ENCODE measurements at regions not wholly inside any gene's neighbourhood (a gene's known extent, or its start where the extent isn't known, plus 50 kb on each side); places are given as distances from the start of the nearest gene placed in this dataset.
A peak's percentile ranks its signal among the peaks of the same experiment; 100 is the strongest.

DNA sequence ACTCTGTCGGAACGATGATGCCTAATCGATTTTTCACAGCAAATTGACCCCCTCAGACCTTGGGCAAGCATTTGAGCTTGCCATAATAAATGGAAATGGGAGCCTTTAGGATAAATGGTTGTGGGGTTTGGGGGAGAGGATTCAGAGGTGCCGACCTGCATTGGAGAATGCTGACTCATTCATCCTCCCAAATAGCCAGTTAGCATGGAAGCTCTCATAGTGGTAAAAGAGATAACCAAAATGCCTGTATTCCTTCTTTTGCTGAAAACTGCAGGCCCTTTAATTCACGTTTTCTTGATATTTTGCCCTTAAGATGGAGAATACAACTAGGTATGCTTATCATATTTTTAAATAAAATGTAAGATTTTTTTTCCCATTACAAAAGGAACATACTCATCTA, 392.6 kb upstream of the DEPDC1 start:
- Histone ChIP-seq H3K9ac (no peak overlapping the region), H3K4me3 (no peak overlapping the region), H3K27ac (no peak overlapping the region), H3K4me2 (ENCODE audit: unreplicated experiment) (no peak overlapping the region), H3K79me2 (ENCODE audit: insufficient read depth) (no peaks in the 10 kb centered on the region), H4K20me1 (ENCODE audit: insufficient read depth) (no peaks in the 10 kb centered on the region), H3K27me3 (replicated peaks; ENCODE audit: insufficient read depth) (no peaks in the 10 kb centered on the region), H3K9me3 (ENCODE audit: low read depth) (no peaks in the 10 kb centered on the region), H3K4me1 (ENCODE audit: insufficient read depth) (no peaks in the 10 kb centered on the region), H3K36me3 (ENCODE audit: low read depth) (no peaks in the 10 kb centered on the region), H3K9me2 (ENCODE audit: insufficient read depth) (no peaks in the 10 kb centered on the region), H2AFZ (no peak overlapping the region), H3F3A (ENCODE audit: insufficient read depth) (no peaks in the 10 kb centered on the region)
- TF ChIP-seq EZH2 (IDR thresholded peaks at IDR 0.05; ENCODE audit: insufficient read depth, poor library complexity, severe bottlenecking) (no peak), EZH2phosphoT487 (IDR thresholded peaks at IDR 0.05; ENCODE audit: insufficient read depth, low read depth) (no peak)
- in situ Hi-C loops (cut with MboI): no loop called here
- 36 to 44% methylated on average over 5 of the region's 5 CpGs for WGBS, 2 experiments (ENCODE audit: low coverage in 1 of 2, low lambda C conversion rate in 2 of 2, missing lambda C conversion rate in 2 of 2)
- no peak for DNase-seq

DNA sequence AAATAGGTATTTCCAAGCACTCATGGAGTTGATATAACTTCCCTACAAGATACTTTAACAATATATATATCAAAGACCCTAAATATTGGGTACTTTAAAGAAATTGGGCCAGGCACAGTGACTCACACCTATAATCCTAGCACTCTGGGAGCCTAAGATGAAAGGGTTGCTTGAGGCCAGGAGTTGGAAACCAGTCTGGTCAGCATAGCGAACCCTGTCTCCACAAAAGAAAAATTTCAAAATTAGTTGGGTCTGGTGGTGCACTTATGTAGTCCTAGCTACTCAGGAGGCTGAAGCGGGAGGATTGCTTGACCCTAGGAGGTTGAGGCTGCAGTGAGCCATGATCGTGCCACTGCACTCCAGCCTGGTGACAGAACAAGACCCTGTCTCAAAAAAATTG, 393.9 kb upstream of the DEPDC1 start:
- Histone ChIP-seq H3K9ac (no peak overlapping the region), H3K27me3 (replicated peaks; ENCODE audit: insufficient read depth) (no peaks in the 10 kb centered on the region), H4K20me1 (ENCODE audit: insufficient read depth) (no peaks in the 10 kb centered on the region), H3K4me3 (no peak overlapping the region), H3K9me3 (ENCODE audit: low read depth) (no peaks in the 10 kb centered on the region), H3F3A (ENCODE audit: insufficient read depth) (no peaks in the 10 kb centered on the region), H3K4me1 (ENCODE audit: insufficient read depth) (no peaks in the 10 kb centered on the region), H3K27ac (no peak overlapping the region), H3K4me2 (ENCODE audit: unreplicated experiment) (no peak overlapping the region), H3K9me2 (ENCODE audit: insufficient read depth) (no peaks in the 10 kb centered on the region), H3K79me2 (ENCODE audit: insufficient read depth) (no peaks in the 10 kb centered on the region), H2AFZ (no peak overlapping the region), H3K36me3 (ENCODE audit: low read depth) (no peaks in the 10 kb centered on the region)
- no peak for TF ChIP-seq EZH2 (IDR thresholded peaks at IDR 0.05; ENCODE audit: insufficient read depth, poor library complexity, severe bottlenecking)
- no peak for TF ChIP-seq EZH2phosphoT487 (IDR thresholded peaks at IDR 0.05; ENCODE audit: insufficient read depth, low read depth)
- in situ Hi-C loops (cut with MboI): no loop called here
- no peak for DNase-seq
- WGBS, 2 experiments (ENCODE audit: low coverage in 1 of 2, low lambda C conversion rate in 2 of 2, missing lambda C conversion rate in 2 of 2): 29 to 39% methylated on average over 3 of the region's 3 CpGs

DNA sequence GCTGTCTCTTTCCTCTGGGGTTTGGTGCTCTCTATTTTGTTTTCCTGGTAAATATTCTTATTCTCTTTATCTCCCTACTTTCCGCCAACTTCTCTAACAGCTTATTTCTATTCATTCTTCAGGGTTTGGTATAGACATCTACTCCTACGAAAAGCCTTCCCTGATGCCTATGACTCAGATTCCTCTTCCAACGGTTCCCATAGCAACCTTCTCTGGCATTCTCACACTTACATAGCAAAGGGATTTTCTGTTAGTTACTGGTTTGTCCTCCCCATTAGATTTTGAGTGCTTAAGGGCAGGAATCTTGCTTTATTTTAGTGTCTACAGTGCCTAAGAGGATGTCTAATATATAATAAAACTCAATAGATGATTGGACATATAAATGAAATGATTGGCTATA, 407.6 kb upstream of the DEPDC1 start:
- Histone ChIP-seq H3K4me1 (ENCODE audit: insufficient read depth) (no peaks in the 10 kb centered on the region), H4K20me1 (ENCODE audit: insufficient read depth) (no peaks in the 10 kb centered on the region), H3K9ac (no peak overlapping the region), H3K9me3 (ENCODE audit: low read depth) (no peaks in the 10 kb centered on the region), H3F3A (ENCODE audit: insufficient read depth) (no peaks in the 10 kb centered on the region), H3K4me2 (ENCODE audit: unreplicated experiment) (no peak overlapping the region), H3K79me2 (ENCODE audit: insufficient read depth) (no peaks in the 10 kb centered on the region), H3K36me3 (ENCODE audit: low read depth) (no peaks in the 10 kb centered on the region), H3K9me2 (ENCODE audit: insufficient read depth) (no peaks in the 10 kb centered on the region), H2AFZ (no peak overlapping the region), H3K4me3 (no peak overlapping the region), H3K27ac (no peak overlapping the region), H3K27me3 (replicated peaks; ENCODE audit: insufficient read depth) (no peaks in the 10 kb centered on the region)
- peak; percentile 27 for DNase-seq
- WGBS, 2 experiments (ENCODE audit: low coverage in 1 of 2, low lambda C conversion rate in 2 of 2, missing lambda C conversion rate in 2 of 2): 20 to 31% methylated on average over 3 of the region's 3 CpGs
- in situ Hi-C loops (cut with MboI): no loop called here
- TF ChIP-seq EZH2 (IDR thresholded peaks at IDR 0.05; ENCODE audit: insufficient read depth, poor library complexity, severe bottlenecking) (no peak), EZH2phosphoT487 (IDR thresholded peaks at IDR 0.05; ENCODE audit: insufficient read depth, low read depth) (no peak)

DNA sequence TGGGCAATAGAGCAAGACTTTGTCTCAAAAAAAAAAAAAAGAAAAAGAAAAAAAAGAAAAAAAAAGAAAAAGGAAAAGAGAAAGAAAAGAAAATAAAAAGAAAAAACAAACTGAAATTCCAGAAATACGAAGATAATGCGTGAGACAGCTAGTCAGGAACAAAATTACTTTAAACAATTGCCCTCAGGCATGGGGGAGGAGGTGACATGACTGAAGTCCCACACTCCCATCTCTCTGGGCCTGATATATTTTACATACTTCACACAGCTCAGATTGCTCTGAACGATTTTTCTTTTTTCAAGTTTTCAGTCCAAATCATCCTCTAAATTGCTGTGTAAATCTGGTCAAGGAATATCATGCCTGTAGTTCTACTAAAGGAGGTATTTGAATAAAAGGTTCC, 409.5 kb upstream of the DEPDC1 start:
- Histone ChIP-seq H2AFZ (no peak overlapping the region), H3K36me3 (ENCODE audit: low read depth) (no peaks in the 10 kb centered on the region), H3K9me3 (ENCODE audit: low read depth) (no peaks in the 10 kb centered on the region), H3K27me3 (replicated peaks; ENCODE audit: insufficient read depth) (no peaks in the 10 kb centered on the region), H3K4me3 (no peak overlapping the region), H3K79me2 (ENCODE audit: insufficient read depth) (no peaks in the 10 kb centered on the region), H3K27ac (no peak overlapping the region), H3K4me1 (ENCODE audit: insufficient read depth) (no peaks in the 10 kb centered on the region), H3K9ac (no peak overlapping the region), H3K4me2 (ENCODE audit: unreplicated experiment) (no peak overlapping the region), H3K9me2 (ENCODE audit: insufficient read depth) (no peaks in the 10 kb centered on the region), H3F3A (ENCODE audit: insufficient read depth) (no peaks in the 10 kb centered on the region), H4K20me1 (ENCODE audit: insufficient read depth) (no peaks in the 10 kb centered on the region)
- in situ Hi-C loops (cut with MboI): no loop called here
- no peak for TF ChIP-seq EZH2phosphoT487 (IDR thresholded peaks at IDR 0.05; ENCODE audit: insufficient read depth, low read depth)
- no peak for TF ChIP-seq EZH2 (IDR thresholded peaks at IDR 0.05; ENCODE audit: insufficient read depth, poor library complexity, severe bottlenecking)
- WGBS, 2 experiments (ENCODE audit: low coverage in 1 of 2, low lambda C conversion rate in 2 of 2, missing lambda C conversion rate in 2 of 2): 18 to 31% methylated on average over 3 of the region's 3 CpGs
- no peak for DNase-seq

DNA sequence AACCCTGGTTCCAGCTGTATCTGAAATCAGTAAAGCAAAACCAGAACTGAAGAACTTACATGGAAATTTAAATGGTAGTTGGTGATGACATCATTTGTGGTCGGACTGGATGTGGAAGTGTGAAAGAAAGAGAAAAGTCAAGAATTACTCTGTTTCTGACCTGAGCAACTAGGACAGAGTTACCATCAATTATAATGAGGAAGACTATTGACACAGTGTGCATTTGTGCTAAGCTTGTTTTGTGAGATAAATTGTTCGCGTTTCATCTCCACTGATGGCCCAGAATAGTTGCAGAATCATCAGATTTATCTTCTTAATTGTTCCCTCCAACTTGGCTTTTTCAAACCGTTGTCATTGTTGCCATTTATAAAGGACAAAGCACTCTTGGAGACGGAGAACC, 410.6 kb upstream of the DEPDC1 start:
- Histone ChIP-seq H3K4me1 (ENCODE audit: insufficient read depth) (no peaks in the 10 kb centered on the region), H4K20me1 (ENCODE audit: insufficient read depth) (no peaks in the 10 kb centered on the region), H3K4me2 (ENCODE audit: unreplicated experiment) (no peak overlapping the region), H2AFZ (no peak overlapping the region), H3K27me3 (replicated peaks; ENCODE audit: insufficient read depth) (no peaks in the 10 kb centered on the region), H3K4me3 (no peak overlapping the region), H3K9me2 (ENCODE audit: insufficient read depth) (no peaks in the 10 kb centered on the region), H3K9me3 (ENCODE audit: low read depth) (no peaks in the 10 kb centered on the region), H3F3A (ENCODE audit: insufficient read depth) (no peaks in the 10 kb centered on the region), H3K79me2 (ENCODE audit: insufficient read depth) (no peaks in the 10 kb centered on the region), H3K27ac (no peak overlapping the region), H3K36me3 (ENCODE audit: low read depth) (no peaks in the 10 kb centered on the region), H3K9ac (no peak overlapping the region)
- TF ChIP-seq EZH2 (IDR thresholded peaks at IDR 0.05; ENCODE audit: insufficient read depth, poor library complexity, severe bottlenecking) (no peak), EZH2phosphoT487 (IDR thresholded peaks at IDR 0.05; ENCODE audit: insufficient read depth, low read depth) (no peak)
- in situ Hi-C loops (cut with MboI): no loop called here
- 40 to 41% methylated on average over 5 of the region's 5 CpGs for WGBS, 2 experiments (ENCODE audit: low coverage in 1 of 2, low lambda C conversion rate in 2 of 2, missing lambda C conversion rate in 2 of 2)
- no peak for DNase-seq

All from GM23248 (cell line).